ENCODE measurements at regions not wholly inside any gene's neighbourhood (a gene's known extent, or its start where the extent isn't known, plus 50 kb on each side); places are given as distances from the start of the nearest gene placed in this dataset.
A peak's percentile ranks its signal among the peaks of the same experiment; 100 is the strongest.

GRCh38 chr15:62534996-62535395, 369.9 kb upstream of the C2CD4B start:
- H3K4me1 ChIP-seq (ENCODE audit: control insufficient read depth, insufficient read depth, low read length), result peaks cover 6% of the 10 kb centered on the region
- no peak overlapping the region for H3K4me3 Mint-ChIP-seq
- WGBS, 2 experiments (ENCODE audit: insufficient coverage in 1 of 2, insufficient read length in 1 of 2), result 100% methylated on average over 1 to 2 of the region's 2 CpGs
- no peak overlapping the region for H3K4me3 ChIP-seq (ENCODE audit: low read length)
- DNase-seq, result no peak
- H3K27me3 Mint-ChIP-seq (ENCODE audit: insufficient read depth), result no peaks in the 10 kb centered on the region
- H3K9me3 ChIP-seq (ENCODE audit: control insufficient read depth, low read length), result peaks cover 3% of the 10 kb centered on the region
- peaks cover 27% of the 10 kb centered on the region for H3K4me1 Mint-ChIP-seq
- H3K9ac ChIP-seq (ENCODE audit: extremely low read depth, low read length, poor library complexity, severe bottlenecking), result no peak overlapping the region
- H3K27ac Mint-ChIP-seq, result peak overlapping the region; percentile 53
- TF ChIP-seq CTCF (conservative IDR thresholded peaks at IDR 0.05), result no peak
- H3K36me3 ChIP-seq (ENCODE audit: control insufficient read depth, insufficient read depth, low read length), result peaks cover 6% of the 10 kb centered on the region
- H3K27me3 ChIP-seq (ENCODE audit: control insufficient read depth, insufficient read depth, low read length, poor library complexity, severe bottlenecking), result no peaks in the 10 kb centered on the region
- peaks cover 13% of the 10 kb centered on the region for H3K36me3 Mint-ChIP-seq (ENCODE audit: low read depth)
- no peak overlapping the region for H3K27ac ChIP-seq (ENCODE audit: low read depth, low read length)
- no peaks in the 10 kb centered on the region for H3K9me3 Mint-ChIP-seq

GRCh38 chr15:62539236-62539635, 374.2 kb upstream of the C2CD4B start:
- Histone ChIP-seq H3K9me3 (ENCODE audit: control insufficient read depth, low read length) (no peaks in the 10 kb centered on the region), H3K4me3 (ENCODE audit: low read length) (no peak overlapping the region), H3K36me3 (ENCODE audit: control insufficient read depth, insufficient read depth, low read length) (peaks cover 6% of the 10 kb centered on the region), H3K4me1 (ENCODE audit: control insufficient read depth, insufficient read depth, low read length) (peaks cover 6% of the 10 kb centered on the region), H3K9ac (ENCODE audit: extremely low read depth, low read length, poor library complexity, severe bottlenecking) (no peak overlapping the region), H3K27ac (ENCODE audit: low read depth, low read length) (no peak overlapping the region), H3K27me3 (ENCODE audit: control insufficient read depth, insufficient read depth, low read length, poor library complexity, severe bottlenecking) (no peaks in the 10 kb centered on the region)
- no peak for TF ChIP-seq CTCF (conservative IDR thresholded peaks at IDR 0.05)
- 88 to 100% methylated on average over 1 of the region's 1 CpG for WGBS, 2 experiments (ENCODE audit: insufficient coverage in 1 of 2, insufficient read length in 1 of 2)
- Mint-ChIP-seq H3K27me3 (ENCODE audit: insufficient read depth) (no peaks in the 10 kb centered on the region), H3K4me3 (no peak overlapping the region), H3K27ac (no peak overlapping the region), H3K4me1 (peaks cover 25% of the 10 kb centered on the region), H3K9me3 (no peaks in the 10 kb centered on the region), H3K36me3 (ENCODE audit: low read depth) (peaks cover 4% of the 10 kb centered on the region)
- no peak for DNase-seq

- H3K36me3 ChIP-seq (ENCODE audit: control insufficient read depth, insufficient read depth, low read length), result peaks cover 6% of the 10 kb centered on the region
- Mint-ChIP-seq H3K27me3 (ENCODE audit: insufficient read depth) (no peaks in the 10 kb centered on the region), H3K4me1 (peaks cover 30% of the 10 kb centered on the region), H3K27ac (no peak overlapping the region), H3K36me3 (ENCODE audit: low read depth) (peaks cover 4% of the 10 kb centered on the region), H3K9me3 (no peaks in the 10 kb centered on the region), H3K4me3 (no peak overlapping the region)
- H3K9me3 ChIP-seq (ENCODE audit: control insufficient read depth, low read length), result no peaks in the 10 kb centered on the region
- no peaks in the 10 kb centered on the region for H3K27me3 ChIP-seq (ENCODE audit: control insufficient read depth, insufficient read depth, low read length, poor library complexity, severe bottlenecking)
- 89 to 100% methylated on average over 1 to 4 of the region's 4 CpGs for whole genome bisulfite sequencing, 2 experiments (ENCODE audit: insufficient coverage in 1 of 2, insufficient read length in 1 of 2)
- no peak overlapping the region for H3K27ac ChIP-seq (ENCODE audit: low read depth, low read length)
- no peak overlapping the region for H3K4me3 ChIP-seq (ENCODE audit: low read length)
- TF ChIP-seq CTCF (conservative IDR thresholded peaks at IDR 0.05), result no peak
- no peak for DNase-seq
- no peak overlapping the region for H3K9ac ChIP-seq (ENCODE audit: extremely low read depth, low read length, poor library complexity, severe bottlenecking)
- H3K4me1 ChIP-seq (ENCODE audit: control insufficient read depth, insufficient read depth, low read length), result peaks cover 10% of the 10 kb centered on the region
These were observed 376.2 kb upstream of the C2CD4B start for GRCh38 chr15:62541250-62541649.

Data from endodermal cell (in vitro differentiated cells).